Neuronal stem cell (in vitro differentiated cells): ENCODE measurements at regions not wholly inside any gene's neighbourhood (a gene's known extent, or its start where the extent isn't known, plus 50 kb on each side); places are given as distances from the start of the nearest gene placed in this dataset.
"Not testable (repeated sequence)": the region's sequence is repeated elsewhere in the genome, so short reads cannot be mapped to it uniquely, and the experiment has no call there.

Experiments used
- DNase-seq: peaks from one replicate; pipeline ENCODE4 v3.0.0-alpha.2; 2013; ENCODE audit warnings: low spot score
- H2AFZ ChIP-seq: one replicate; pipeline ENCODE4 v1.6.1; 2013; ENCODE audit warnings: mild to moderate bottlenecking, low read length, inconsistent platforms
- H2AK5ac ChIP-seq: 2 replicates; pipeline ENCODE4 v1.6.1; 2013; ENCODE audit warnings: low read depth, mild to moderate bottlenecking, inconsistent platforms, low read length, moderate library complexity, mixed read lengths
- H2BK120ac ChIP-seq: 2 replicates; pipeline ENCODE4 v1.6.1; 2013; ENCODE audit warnings: low read depth, mild to moderate bottlenecking, inconsistent platforms, low read length, moderate library complexity, mixed read lengths
- H2BK12ac ChIP-seq: one replicate; pipeline ENCODE4 v1.6.1; 2013; ENCODE audit warnings: low read length, inconsistent platforms
- H2BK15ac ChIP-seq: 2 replicates; pipeline ENCODE4 v1.6.1; 2013; ENCODE audit warnings: mild to moderate bottlenecking, low read length, inconsistent platforms, mixed read lengths
- H2BK5ac ChIP-seq: one replicate; pipeline ENCODE4 v1.6.1; 2013; ENCODE audit warnings: inconsistent platforms, mild to moderate bottlenecking, low read length, moderate library complexity
- H3K14ac ChIP-seq: one replicate; pipeline ENCODE4 v1.6.1; 2013; ENCODE audit warnings: low read length, inconsistent platforms
- H3K18ac ChIP-seq: 2 replicates; pipeline ENCODE4 v1.6.1; 2013; ENCODE audit warnings: low read length, inconsistent platforms
- H3K23ac ChIP-seq: 2 replicates; pipeline ENCODE4 v1.6.1; 2013; ENCODE audit warnings: low read depth, mild to moderate bottlenecking, mixed read lengths, low read length, inconsistent platforms; ENCODE audit not compliant: poor library complexity
- H3K27ac ChIP-seq: replicated peaks from 3 replicates; pipeline ENCODE4 v1.5.1; 2013; ENCODE audit warnings: low read length, inconsistent platforms
- H3K27me3 ChIP-seq, 3 experiments: 2 replicates each; pipeline ENCODE4 v1.6.1; 2013; ENCODE audit warnings: low read length in 3 of 3, mild to moderate bottlenecking in 2 of 3, inconsistent platforms in 1 of 3, low read depth in 1 of 3, mixed read lengths in 1 of 3, moderate library complexity in 1 of 3; ENCODE audit not compliant: control insufficient read depth in 3 of 3, insufficient read depth in 3 of 3
- H3K36me3 ChIP-seq, 2 donors: replicated peaks in 1 of 2; 2 replicates each; pipeline ENCODE4 v1.6.1; 2013; ENCODE audit warnings: low read length in 2 of 2; ENCODE audit not compliant: control insufficient read depth in 2 of 2, insufficient read depth in 2 of 2
- H3K4ac ChIP-seq: 2 replicates; pipeline ENCODE4 v1.6.1; 2013; ENCODE audit warnings: inconsistent platforms, mild to moderate bottlenecking, low read length, moderate library complexity
- H3K4me1 ChIP-seq, 2 donors: 1 replicate in 1 of 2; 2 replicates in 1 of 2; pipeline ENCODE4 v1.6.1; 2013; ENCODE audit warnings: low read length in 2 of 2, low read depth in 1 of 2; ENCODE audit not compliant: control insufficient read depth in 2 of 2, insufficient read depth in 1 of 2
- H3K4me2 ChIP-seq: one replicate; pipeline ENCODE4 v1.6.1; 2013; ENCODE audit warnings: mild to moderate bottlenecking, low read length, inconsistent platforms; ENCODE audit not compliant: insufficient read depth, poor library complexity, severe bottlenecking
- H3K4me3 ChIP-seq, 2 donors: 2 replicates each; pipeline ENCODE4 v1.5.1; 2013; ENCODE audit warnings: low read length in 2 of 2, mild to moderate bottlenecking in 2 of 2, inconsistent platforms in 1 of 2, moderate library complexity in 1 of 2
- H3K79me1 ChIP-seq: one replicate; pipeline ENCODE4 v1.6.1; 2013; ENCODE audit warnings: low read depth, mild to moderate bottlenecking, inconsistent platforms, low read length, moderate library complexity
- H3K9ac ChIP-seq: one replicate; pipeline ENCODE4 v1.6.1; 2013; ENCODE audit warnings: mild to moderate bottlenecking, low read depth, low read length, inconsistent platforms; ENCODE audit not compliant: poor library complexity
- H3K9me3 ChIP-seq, 2 donors: replicated peaks in 1 of 2; 2 replicates each; pipeline versions ENCODE3 to v1.6.1; 2013; ENCODE audit warnings: low read length in 2 of 2, mild to moderate bottlenecking in 2 of 2, inconsistent platforms in 1 of 2, low read depth in 1 of 2, mixed read lengths in 1 of 2, moderate library complexity in 1 of 2; ENCODE audit not compliant: control insufficient read depth in 2 of 2, insufficient read depth in 1 of 2
- H4K8ac ChIP-seq: one replicate; pipeline ENCODE4 v1.6.1; 2013; ENCODE audit warnings: low read depth, mild to moderate bottlenecking, inconsistent platforms, low read length, moderate library complexity
- H4K91ac ChIP-seq: one replicate; pipeline ENCODE4 v1.6.1; 2013; ENCODE audit warnings: low read length, low read depth, mild to moderate bottlenecking, inconsistent platforms; ENCODE audit not compliant: poor library complexity
- WGBS, 2 donors: extraction: QIAGEN DNeasy Blood & Tissue Kit; methylation state at CpG; one replicate each; pipeline ENCODE4 v1.1.7; 2013; ENCODE audit warnings: missing lambda C conversion rate in 2 of 2, mixed read lengths in 1 of 2; ENCODE audit not compliant: insufficient read length in 2 of 2, insufficient replicate concordance in 1 of 2; ENCODE audit errors: extremely low coverage in 2 of 2; 5-methylcytosine and 5-hydroxymethylcytosine counted together

GRCh38 chr20:29320216-29320949, 1937.1 kb upstream of the DEFB115 start:
- not testable (repeated sequence) for H3K4me2 ChIP-seq, H4K91ac ChIP-seq, H3K27ac ChIP-seq, H2AK5ac ChIP-seq, H3K9me3 ChIP-seq, H3K23ac ChIP-seq, H3K79me1 ChIP-seq, H3K9ac ChIP-seq, H3K36me3 ChIP-seq, H2BK12ac ChIP-seq, H3K14ac ChIP-seq, DNase-seq, H2BK15ac ChIP-seq, H3K18ac ChIP-seq, H2AFZ ChIP-seq, H3K4me3 ChIP-seq, H3K4ac ChIP-seq, H2BK120ac ChIP-seq, H2BK5ac ChIP-seq, H3K4me1 ChIP-seq, H3K27me3 ChIP-seq, H4K8ac ChIP-seq
- no CpG with 5 or more reads among the region's 35 CpGs for WGBS, 2 donors

GRCh38 chr20:29323631-29324515, 1933.6 kb upstream of the DEFB115 start:
- not testable (repeated sequence) for H3K18ac ChIP-seq, H2AK5ac ChIP-seq, H3K23ac ChIP-seq, H2BK120ac ChIP-seq, H3K79me1 ChIP-seq, H3K4ac ChIP-seq, H4K91ac ChIP-seq, H3K4me1 ChIP-seq, H2BK15ac ChIP-seq, H2BK5ac ChIP-seq, H3K36me3 ChIP-seq, DNase-seq, H3K4me2 ChIP-seq, H2BK12ac ChIP-seq, H3K27me3 ChIP-seq, H4K8ac ChIP-seq, H3K9ac ChIP-seq, H3K27ac ChIP-seq, H3K14ac ChIP-seq, H2AFZ ChIP-seq
- Histone ChIP-seq H3K4me3 (peak overlapping the region in 1 of 2 donors; percentile 42), H3K9me3 (peaks cover 0 to 11% of the 10 kb centered on the region in 2 donors)
- no CpG with 5 or more reads among the region's 37 CpGs for WGBS, 2 donors

- not testable (repeated sequence) for H2BK15ac ChIP-seq, H3K27me3 ChIP-seq, H3K36me3 ChIP-seq, H2BK120ac ChIP-seq, H3K14ac ChIP-seq, H3K18ac ChIP-seq, H3K9ac ChIP-seq, H2AFZ ChIP-seq, H3K27ac ChIP-seq, H3K4me3 ChIP-seq, H3K9me3 ChIP-seq, H3K4ac ChIP-seq, H2BK12ac ChIP-seq, H3K4me2 ChIP-seq, H4K8ac ChIP-seq, H3K4me1 ChIP-seq, H2BK5ac ChIP-seq, H2AK5ac ChIP-seq, H3K79me1 ChIP-seq, H3K23ac ChIP-seq, DNase-seq, H4K91ac ChIP-seq
- WGBS, 2 donors, result no CpG with 5 or more reads among the region's 34 CpGs
Observed at GRCh38 chr20:29324516-29325303, 1932.8 kb upstream of the DEFB115 start.

- H3K9me3 ChIP-seq, result peaks cover 0 to 9% of the 10 kb centered on the region in 2 donors
- H2BK120ac ChIP-seq, result no peak overlapping the region
- H3K27me3 ChIP-seq, result no peaks in the 10 kb centered on the region
- no peak overlapping the region for H3K4me3 ChIP-seq
- no peak overlapping the region for H4K91ac ChIP-seq
- H3K23ac ChIP-seq, result no peak overlapping the region
- H2AFZ ChIP-seq, result no peak overlapping the region
- no CpG with 5 or more reads among the region's 20 CpGs for WGBS, 2 donors
- H3K4ac ChIP-seq, result no peak overlapping the region
- H3K9ac ChIP-seq, result no peak overlapping the region
- no peak overlapping the region for H3K27ac ChIP-seq
- H3K79me1 ChIP-seq, result no peaks in the 10 kb centered on the region
- no peak overlapping the region for H4K8ac ChIP-seq
- H3K4me1 ChIP-seq, result no peaks in the 10 kb centered on the region
- no peak overlapping the region for H3K4me2 ChIP-seq
- H3K14ac ChIP-seq, result no peak overlapping the region
- H2AK5ac ChIP-seq, result no peak overlapping the region
- no peak for DNase-seq
- H3K36me3 ChIP-seq, result no peaks in the 10 kb centered on the region
- H2BK12ac ChIP-seq, result no peak overlapping the region
- H3K18ac ChIP-seq, result no peak overlapping the region
- H2BK15ac ChIP-seq, result no peak overlapping the region
- H2BK5ac ChIP-seq, result no peak overlapping the region
Observed at GRCh38 chr20:29325304-29325640, 1932.2 kb upstream of the DEFB115 start.
